Osteoblast (primary cell): ENCODE measurements at regions not wholly inside any gene's neighbourhood (a gene's known extent, or its start where the extent isn't known, plus 50 kb on each side); places are given as distances from the start of the nearest gene placed in this dataset.

ENCODE experiments used
- DNase-seq: peaks from one replicate; pipeline ENCODE4 v3.0.0; 2011; ENCODE audit warnings: low spot score, mixed read lengths; ENCODE audit not compliant: insufficient read length; ENCODE audit errors: missing footprints
- H2AFZ ChIP-seq: 2 replicates; pipeline ENCODE4 v1.6.0; 2011; ENCODE audit warnings: mild to moderate bottlenecking, low read length
- H3K27ac ChIP-seq: 2 replicates; pipeline ENCODE4 v1.5.1; 2011; ENCODE audit warnings: mild to moderate bottlenecking, low read depth, low read length, moderate library complexity
- H3K27me3 ChIP-seq: 2 replicates; pipeline ENCODE4 v1.6.0; 2012; ENCODE audit warnings: mild to moderate bottlenecking, control low read depth, inconsistent platforms, low read length, moderate library complexity; ENCODE audit not compliant: insufficient read depth
- H3K36me3 ChIP-seq: 2 replicates; pipeline ENCODE4 v1.5.1; 2011; ENCODE audit warnings: mild to moderate bottlenecking, low read length, control low read depth, moderate library complexity; ENCODE audit not compliant: insufficient read depth
- H3K4me1 ChIP-seq: 2 replicates; pipeline ENCODE4 v1.5.1; 2011; ENCODE audit warnings: mild to moderate bottlenecking, low read length, control low read depth, moderate library complexity; ENCODE audit not compliant: insufficient read depth
- H3K4me2 ChIP-seq: 2 replicates; pipeline ENCODE4 v1.6.0; 2011; ENCODE audit warnings: mild to moderate bottlenecking, low read length; ENCODE audit not compliant: insufficient read depth
- H3K4me3 ChIP-seq: fragments of 200-600 bp; sonication (generic); 3 replicates; pipeline ENCODE4 v1.5.1; 2012; ENCODE audit warnings: mild to moderate bottlenecking, low read length, inconsistent platforms; ENCODE audit not compliant: insufficient read depth
- H3K79me2 ChIP-seq: 2 replicates; pipeline ENCODE4 v1.6.0; 2012; ENCODE audit warnings: mild to moderate bottlenecking, low read length, control low read depth, inconsistent platforms; ENCODE audit not compliant: insufficient read depth
- H3K9me3 ChIP-seq: 2 replicates; pipeline ENCODE4 v1.5.1; 2011; ENCODE audit warnings: low read depth, low read length, control low read depth
- H4K20me1 ChIP-seq: 2 replicates; pipeline ENCODE4 v1.6.0; 2012; ENCODE audit warnings: mild to moderate bottlenecking, low read length, control low read depth; ENCODE audit not compliant: insufficient read depth
- CTCF ChIP-seq: IDR thresholded peaks from 2 replicates; pipeline ENCODE4 v1.5.1; 2011; ENCODE audit warnings: mild to moderate bottlenecking, low read depth, low read length, moderate library complexity; ENCODE audit errors: extremely low read depth

- Histone ChIP-seq H4K20me1 (no peaks in the 10 kb centered on the region), H3K36me3 (no peaks in the 10 kb centered on the region), H2AFZ (peak overlapping the region; percentile 6), H3K4me2 (no peak overlapping the region), H3K4me3 (no peak overlapping the region), H3K79me2 (no peaks in the 10 kb centered on the region), H3K9me3 (no peaks in the 10 kb centered on the region), H3K4me1 (peaks cover 6% of the 10 kb centered on the region), H3K27me3 (no peaks in the 10 kb centered on the region), H3K27ac (no peak overlapping the region)
- DNase-seq: no peak
- no peak for TF ChIP-seq CTCF
These were observed 664.4 kb downstream of the NYAP2 start for GRCh38 chr2:226063704-226064440.

GRCh38 chr2:226059961-226060627 lies 660.6 kb downstream of the NYAP2 start:
- Histone ChIP-seq H3K4me3 (no peak overlapping the region), H2AFZ (no peak overlapping the region), H3K9me3 (no peaks in the 10 kb centered on the region), H3K27me3 (no peaks in the 10 kb centered on the region), H4K20me1 (no peaks in the 10 kb centered on the region), H3K27ac (no peak overlapping the region), H3K4me1 (peaks cover 6% of the 10 kb centered on the region), H3K4me2 (no peak overlapping the region), H3K79me2 (no peaks in the 10 kb centered on the region), H3K36me3 (no peaks in the 10 kb centered on the region)
- no peak for DNase-seq
- no peak for TF ChIP-seq CTCF

GRCh38 chr2:226057914-226058313 lies 658.4 kb downstream of the NYAP2 start:
- Histone ChIP-seq H3K27ac (no peak overlapping the region), H3K27me3 (no peaks in the 10 kb centered on the region), H4K20me1 (no peaks in the 10 kb centered on the region), H3K4me2 (no peak overlapping the region), H3K4me3 (no peak overlapping the region), H3K4me1 (no peaks in the 10 kb centered on the region), H3K36me3 (no peaks in the 10 kb centered on the region), H3K79me2 (no peaks in the 10 kb centered on the region), H3K9me3 (no peaks in the 10 kb centered on the region), H2AFZ (no peak overlapping the region)
- DNase-seq: no peak
- no peak for TF ChIP-seq CTCF

GRCh38 chr2:226057365-226057764 lies 657.9 kb downstream of the NYAP2 start:
- Histone ChIP-seq H3K27me3 (no peaks in the 10 kb centered on the region), H3K36me3 (no peaks in the 10 kb centered on the region), H3K4me3 (no peak overlapping the region), H4K20me1 (no peaks in the 10 kb centered on the region), H3K4me1 (no peaks in the 10 kb centered on the region), H3K4me2 (no peak overlapping the region), H3K9me3 (no peaks in the 10 kb centered on the region), H3K79me2 (no peaks in the 10 kb centered on the region), H2AFZ (no peak overlapping the region), H3K27ac (no peak overlapping the region)
- no peak for TF ChIP-seq CTCF
- no peak for DNase-seq
